Suprapubic skin (tissue), 4 donors: ENCODE measurements at regions not wholly inside any gene's neighbourhood (a gene's known extent, or its start where the extent isn't known, plus 50 kb on each side); places are given as distances from the start of the nearest gene placed in this dataset.

Source experiments
- CTCF ChIP-seq, 2 donors: fragments of 200-600 bp in 1 of 2; fragments of 450-650 bp in 1 of 2; sonication (generic) in 1 of 2; IDR thresholded peaks; one replicate each; pipeline ENCODE4 v1.5.1; 2016 to 2019; ENCODE audit warnings: antibody characterized with exemption in 2 of 2, mild to moderate bottlenecking in 1 of 2, moderate library complexity in 1 of 2
- EP300 ChIP-seq: sonication (generic); formaldehyde crosslinking; IDR thresholded peaks from one replicate; pipeline ENCODE4 v1.6.1; 2017; ENCODE audit warnings: antibody characterized with exemption
- POLR2A ChIP-seq, 2 donors: fragments of 450-650 bp; IDR thresholded peaks; one replicate each; pipeline ENCODE4 v1.6.1; 2017; ENCODE audit warnings: antibody characterized with exemption in 2 of 2, mild to moderate bottlenecking in 2 of 2, moderate library complexity in 2 of 2
- POLR2AphosphoS5 ChIP-seq, 3 donors: sonication (generic); formaldehyde crosslinking; IDR thresholded peaks; one replicate each; pipeline ENCODE4 v1.6.1; 2017; ENCODE audit warnings: antibody characterized with exemption in 3 of 3

GRCh38 chr13:59545007-59545406 is 618.7 kb downstream of the DIAPH3 start:
- TF ChIP-seq CTCF (IDR thresholded peaks at IDR 0.05) (no peak), POLR2A (IDR thresholded peaks at IDR 0.05) (no peak), POLR2AphosphoS5 (IDR thresholded peaks at IDR 0.05) (no peak), EP300 (no peak)
